OCI-LY7 (cell line): ENCODE measurements at regions not wholly inside any gene's neighbourhood (a gene's known extent, or its start where the extent isn't known, plus 50 kb on each side); places are given as distances from the start of the nearest gene placed in this dataset.
"Not testable (repeated sequence)": the region's sequence is repeated elsewhere in the genome, so short reads cannot be mapped to it uniquely, and the experiment has no call there.

Experiments
- BruUV-seq: library from RNA; stranded (reverse); fragments of 400-500 nt; replicated peaks from 2 replicates; lab custom pipeline; 2021; lab: Mats Ljungman, UMichigan
- CTCF ChIA-PET: fragments of 300-600 bp; sonication (Branson Sonifier 250); formaldehyde crosslinking; loops from one replicate; lab custom pipeline; 2022; ENCODE audit warnings: antibody characterized with exemption; ENCODE audit not compliant: unreplicated experiment; lab: Charles Lee
- POLR2A ChIA-PET: fragments of 300-600 bp; sonication (Branson Sonifier 250); formaldehyde crosslinking; loops from one replicate; lab custom pipeline; 2022; ENCODE audit warnings: antibody characterized with exemption; lab: Charles Lee
- DNase-seq: peaks from one replicate; pipeline ENCODE4 v3.0.0-alpha.2; 2015; ENCODE audit warnings: low spot score
- H2AFZ ChIP-seq: fragments of 200-600 bp; sonication (generic), shearing (Covaris generic); 2 replicates; pipeline ENCODE4 v1.6.1; 2014; ENCODE audit warnings: mild to moderate bottlenecking, antibody characterized with exemption, low read length, moderate library complexity
- H3K27ac ChIP-seq: fragments of 200-600 bp; sonication (generic); 2 replicates; pipeline ENCODE4 v1.5.1; 2014; ENCODE audit warnings: mixed run types, low read depth, mild to moderate bottlenecking, moderate library complexity, low read length, inconsistent platforms; ENCODE audit not compliant: poor library complexity, severe bottlenecking
- H3K36me3 ChIP-seq: fragments of 200-600 bp; sonication (generic); 2 replicates; pipeline ENCODE4 v1.6.1; 2014; ENCODE audit warnings: mild to moderate bottlenecking, antibody characterized with exemption, low read length, moderate library complexity, mixed read lengths; ENCODE audit not compliant: insufficient read depth
- H3K4me1 ChIP-seq: fragments of 200-600 bp; sonication (generic); 2 replicates; pipeline ENCODE4 v1.5.1; 2014; ENCODE audit warnings: mild to moderate bottlenecking, low read length; ENCODE audit not compliant: insufficient read depth, poor library complexity, severe bottlenecking
- H3K4me2 ChIP-seq: fragments of 200-600 bp; sonication (generic); 2 replicates; pipeline ENCODE4 v1.6.1; 2014; ENCODE audit warnings: mild to moderate bottlenecking, low read length
- H3K4me3 ChIP-seq: fragments of 200-600 bp; sonication (generic); 2 replicates; pipeline ENCODE4 v1.5.1; 2014; ENCODE audit warnings: mild to moderate bottlenecking, low read depth, low read length; ENCODE audit not compliant: poor library complexity, severe bottlenecking
- H3K79me2 ChIP-seq: fragments of 200-600 bp; sonication (generic); 2 replicates; pipeline ENCODE4 v1.6.1; 2016; ENCODE audit warnings: low read depth, mild to moderate bottlenecking, low read length, moderate library complexity, mixed read lengths; ENCODE audit not compliant: insufficient read depth
- H3K9me2 ChIP-seq: fragments of 200-600 bp; sonication (generic); 2 replicates; pipeline ENCODE4 v1.6.1; 2016; ENCODE audit warnings: mild to moderate bottlenecking, low read length, mixed read lengths; ENCODE audit not compliant: insufficient read depth
- H3K9me3 ChIP-seq: fragments of 200-600 bp; sonication (generic); 2 replicates; pipeline ENCODE4 v1.6.1; 2014; ENCODE audit warnings: mild to moderate bottlenecking, mixed run types, low read length, mixed read lengths
- H4K20me1 ChIP-seq: fragments of 200-600 bp; sonication (generic); 2 replicates; pipeline ENCODE4 v1.6.1; 2014; ENCODE audit warnings: mild to moderate bottlenecking, antibody characterized with exemption, low read length, moderate library complexity, mixed read lengths; ENCODE audit not compliant: insufficient read depth
- CTCF ChIP-seq: fragments of 200-600 bp; sonication (generic); conservative IDR thresholded peaks from 2 replicates; pipeline ENCODE4 v1.5.1; 2014; ENCODE audit warnings: mild to moderate bottlenecking, antibody characterized with exemption, low read length, moderate library complexity, mixed read lengths
- EZH2phosphoT487 ChIP-seq: fragments of 200-600 bp; sonication (generic); IDR thresholded peaks from 2 replicates; pipeline ENCODE4 v1.6.1; 2018; ENCODE audit warnings: low read depth, borderline replicate concordance, mild to moderate bottlenecking, mixed run types, antibody characterized with exemption, low read length, moderate library complexity, mixed read lengths
- intact Hi-C: fragments of 100-400 bp; cut with micrococcal nuclease; formaldehyde crosslinking; loops from one replicate; pipeline ENCODE4 v1.10.0; 2022; ENCODE audit not compliant: unreplicated experiment

- no peaks in the 10 kb centered on the region for H3K9me2 ChIP-seq
- intact Hi-C loops = no loop called here
- no peak overlapping the region for H2AFZ ChIP-seq
- TF ChIP-seq EZH2phosphoT487 = no peak
- TF ChIP-seq CTCF = no peak
- BruUV-seq = no TSS peak
- ChIA-PET CTCF (no interaction called here), POLR2A (no interaction called here)
- H3K36me3 ChIP-seq = no peaks in the 10 kb centered on the region
- no peak for DNase-seq
- no peak overlapping the region for H3K27ac ChIP-seq
- no peaks in the 10 kb centered on the region for H3K4me1 ChIP-seq
- no peaks in the 10 kb centered on the region for H3K79me2 ChIP-seq
- no peak overlapping the region for H3K4me3 ChIP-seq
- H4K20me1 ChIP-seq = no peaks in the 10 kb centered on the region
- no peaks in the 10 kb centered on the region for H3K9me3 ChIP-seq
- no peak overlapping the region for H3K4me2 ChIP-seq
Measured at GRCh38 chrX:130507015-130507414, 105.2 kb downstream of the RBMX2 start.

- H3K36me3 ChIP-seq, H3K4me2 ChIP-seq, DNase-seq, H3K9me2 ChIP-seq, H3K27ac ChIP-seq, BruUV-seq, H4K20me1 ChIP-seq, CTCF ChIA-PET, POLR2A ChIA-PET, intact Hi-C loops, H2AFZ ChIP-seq, H3K79me2 ChIP-seq, H3K9me3 ChIP-seq, H3K4me3 ChIP-seq: not testable (repeated sequence)
- peaks cover 12% of the 10 kb centered on the region for H3K4me1 ChIP-seq
Measured at GRCh38 chrX:130512534-130512933, 110.7 kb downstream of the RBMX2 start.

GRCh38 chrX:130516123-130516522 lies 114.3 kb downstream of the RBMX2 start:
- H3K4me2 ChIP-seq = peak overlapping the region; percentile 44
- BruUV-seq = no TSS peak
- no peaks in the 10 kb centered on the region for H4K20me1 ChIP-seq
- H3K4me1 ChIP-seq = peaks cover 12% of the 10 kb centered on the region
- H3K9me2 ChIP-seq = no peaks in the 10 kb centered on the region
- no peak for DNase-seq
- no peak overlapping the region for H2AFZ ChIP-seq
- H3K9me3 ChIP-seq = no peaks in the 10 kb centered on the region
- intact Hi-C loops = no loop called here
- ChIA-PET POLR2A (no interaction called here), CTCF (no interaction called here)
- H3K27ac ChIP-seq = peak overlapping the region; percentile 33
- H3K79me2 ChIP-seq = no peaks in the 10 kb centered on the region
- H3K4me3 ChIP-seq = no peak overlapping the region
- no peaks in the 10 kb centered on the region for H3K36me3 ChIP-seq
- TF ChIP-seq CTCF (no peak), EZH2phosphoT487 (no peak)
